RWPE2 (cell line): ENCODE measurements at regions not wholly inside any gene's neighbourhood (a gene's known extent, or its start where the extent isn't known, plus 50 kb on each side); places are given as distances from the start of the nearest gene placed in this dataset.

Experiments used
- ATAC-seq: fragments of 200-7000 bp; cut with Tn5 transposase; 3 replicates; pipeline ENCODE4 v1.9.1; 2021; ENCODE audit warnings: low read depth
- DNase-seq: peaks from one replicate; pipeline ENCODE4 v3.0.0-alpha.2; 2020; ENCODE audit warnings: low spot score
- H3K27ac ChIP-seq: fragments of 450-650 bp; 2 replicates; pipeline ENCODE4 v1.5.1; 2017; ENCODE audit warnings: mild to moderate bottlenecking; ENCODE audit not compliant: poor library complexity, severe bottlenecking
- H3K27me3 ChIP-seq: fragments of 250-450 bp; sonication (Bioruptor Pico); 2 replicates; pipeline ENCODE4 v1.5.1; 2021; ENCODE audit warnings: mild to moderate bottlenecking, moderate library complexity; ENCODE audit not compliant: insufficient read depth, poor library complexity, severe bottlenecking
- H3K36me3 ChIP-seq: fragments of 250-450 bp; sonication (Bioruptor Pico); 2 replicates; pipeline ENCODE4 v1.5.1; 2020; ENCODE audit warnings: low read depth, mild to moderate bottlenecking, moderate library complexity
- H3K4me1 ChIP-seq: fragments of 250-450 bp; sonication (Bioruptor Pico); 2 replicates; pipeline ENCODE4 v1.5.1; 2021; ENCODE audit warnings: mild to moderate bottlenecking, moderate library complexity; ENCODE audit not compliant: insufficient read depth, poor library complexity, severe bottlenecking
- H3K4me3 ChIP-seq: fragments of 250-450 bp; sonication (Bioruptor Pico); 2 replicates; pipeline ENCODE4 v1.5.1; 2021; ENCODE audit warnings: mild to moderate bottlenecking, moderate library complexity; ENCODE audit not compliant: severe bottlenecking
- H3K9me3 ChIP-seq: fragments of 250-450 bp; sonication (Bioruptor Pico); 2 replicates; pipeline ENCODE4 v1.5.1; 2021; ENCODE audit warnings: mild to moderate bottlenecking, moderate library complexity; ENCODE audit not compliant: severe bottlenecking
- TF ChIP-seq, protein P1 (sequence below): fragments of 450-650 bp; IDR thresholded peaks from one replicate; pipeline ENCODE4 v1.5.1; 2017; ENCODE audit warnings: mild to moderate bottlenecking, moderate library complexity; ENCODE audit not compliant: poor library complexity, severe bottlenecking

DNA sequence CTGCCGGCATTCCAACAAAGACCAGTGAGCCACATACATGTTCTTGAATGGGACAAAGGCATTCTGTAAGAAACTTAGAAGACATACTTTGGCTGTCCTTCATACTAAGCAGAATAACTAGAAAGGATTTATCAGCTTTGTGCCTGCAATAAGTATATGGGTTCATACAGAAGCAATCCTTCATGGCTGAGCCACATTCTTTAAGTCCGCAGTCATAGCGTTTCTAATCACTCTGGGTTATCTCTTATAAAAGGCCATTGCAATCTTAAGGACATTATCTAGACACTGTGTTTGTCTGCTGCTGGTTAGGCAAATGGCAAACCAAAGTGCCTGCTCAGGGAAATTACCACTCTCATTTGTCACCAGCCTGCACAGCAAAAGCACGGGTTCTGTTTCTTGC lies 488.4 kb downstream of the ACTR3B start:
- Histone ChIP-seq H3K4me3 (no peak overlapping the region), H3K9me3 (peaks cover 2% of the 10 kb centered on the region), H3K27me3 (no peaks in the 10 kb centered on the region), H3K27ac (no peak overlapping the region), H3K36me3 (no peaks in the 10 kb centered on the region), H3K4me1 (no peaks in the 10 kb centered on the region)
- TF ChIP-seq, protein P1, sequence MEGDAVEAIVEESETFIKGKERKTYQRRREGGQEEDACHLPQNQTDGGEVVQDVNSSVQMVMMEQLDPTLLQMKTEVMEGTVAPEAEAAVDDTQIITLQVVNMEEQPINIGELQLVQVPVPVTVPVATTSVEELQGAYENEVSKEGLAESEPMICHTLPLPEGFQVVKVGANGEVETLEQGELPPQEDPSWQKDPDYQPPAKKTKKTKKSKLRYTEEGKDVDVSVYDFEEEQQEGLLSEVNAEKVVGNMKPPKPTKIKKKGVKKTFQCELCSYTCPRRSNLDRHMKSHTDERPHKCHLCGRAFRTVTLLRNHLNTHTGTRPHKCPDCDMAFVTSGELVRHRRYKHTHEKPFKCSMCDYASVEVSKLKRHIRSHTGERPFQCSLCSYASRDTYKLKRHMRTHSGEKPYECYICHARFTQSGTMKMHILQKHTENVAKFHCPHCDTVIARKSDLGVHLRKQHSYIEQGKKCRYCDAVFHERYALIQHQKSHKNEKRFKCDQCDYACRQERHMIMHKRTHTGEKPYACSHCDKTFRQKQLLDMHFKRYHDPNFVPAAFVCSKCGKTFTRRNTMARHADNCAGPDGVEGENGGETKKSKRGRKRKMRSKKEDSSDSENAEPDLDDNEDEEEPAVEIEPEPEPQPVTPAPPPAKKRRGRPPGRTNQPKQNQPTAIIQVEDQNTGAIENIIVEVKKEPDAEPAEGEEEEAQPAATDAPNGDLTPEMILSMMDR, result no peak
- no peak for ATAC-seq
- DNase-seq, result no peak

DNA sequence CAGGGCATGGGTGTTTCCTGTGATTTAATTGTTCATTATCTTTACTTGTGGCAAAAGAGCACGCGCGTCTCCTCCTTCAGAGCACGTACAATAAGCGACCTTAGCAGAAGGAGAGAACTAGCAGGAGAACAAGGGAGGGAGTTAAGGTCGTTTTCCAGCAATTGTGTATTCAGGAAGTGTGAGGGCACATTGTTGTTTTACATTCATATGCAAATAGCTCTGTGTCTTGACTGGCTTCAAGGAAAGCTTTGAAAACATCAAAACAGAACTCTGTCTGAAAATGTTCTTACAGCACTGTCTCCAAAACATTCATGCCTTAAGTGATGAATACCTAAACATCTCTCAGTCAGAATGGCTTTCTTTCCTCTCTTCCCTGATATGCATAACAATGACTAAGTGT lies 499.1 kb downstream of the ACTR3B start:
- TF ChIP-seq, protein P1, result no peak
- Histone ChIP-seq H3K9me3 (no peaks in the 10 kb centered on the region), H3K27me3 (no peaks in the 10 kb centered on the region), H3K4me1 (no peaks in the 10 kb centered on the region), H3K36me3 (no peaks in the 10 kb centered on the region), H3K4me3 (no peak overlapping the region), H3K27ac (no peak overlapping the region)
- ATAC-seq (no peak), DNase-seq (no peak)

DNA sequence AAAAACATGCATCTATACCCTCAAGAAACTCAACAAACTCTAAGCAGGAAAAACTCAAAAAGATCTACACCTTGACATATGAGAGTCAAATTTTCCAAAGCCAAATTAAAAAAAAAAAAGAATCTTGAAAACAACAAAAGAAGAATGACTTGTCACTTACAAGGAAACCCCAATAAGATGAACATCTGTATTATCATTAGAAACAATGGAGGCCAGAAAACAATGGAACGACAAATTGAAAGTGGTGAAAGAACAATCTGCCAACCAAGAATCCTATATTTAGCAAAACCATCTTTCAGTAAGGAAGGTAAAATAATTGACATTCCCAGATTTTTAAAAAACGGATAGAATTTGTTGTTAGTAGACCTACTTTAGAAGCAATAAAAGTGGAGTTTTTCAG lies 516.8 kb downstream of the ACTR3B start:
- Histone ChIP-seq H3K9me3 (peaks cover 2% of the 10 kb centered on the region), H3K4me3 (no peak overlapping the region), H3K36me3 (no peaks in the 10 kb centered on the region), H3K27me3 (no peaks in the 10 kb centered on the region), H3K4me1 (no peaks in the 10 kb centered on the region), H3K27ac (no peak overlapping the region)
- DNase-seq (no peak), ATAC-seq (no peak)
- TF ChIP-seq, protein P1, result no peak

DNA sequence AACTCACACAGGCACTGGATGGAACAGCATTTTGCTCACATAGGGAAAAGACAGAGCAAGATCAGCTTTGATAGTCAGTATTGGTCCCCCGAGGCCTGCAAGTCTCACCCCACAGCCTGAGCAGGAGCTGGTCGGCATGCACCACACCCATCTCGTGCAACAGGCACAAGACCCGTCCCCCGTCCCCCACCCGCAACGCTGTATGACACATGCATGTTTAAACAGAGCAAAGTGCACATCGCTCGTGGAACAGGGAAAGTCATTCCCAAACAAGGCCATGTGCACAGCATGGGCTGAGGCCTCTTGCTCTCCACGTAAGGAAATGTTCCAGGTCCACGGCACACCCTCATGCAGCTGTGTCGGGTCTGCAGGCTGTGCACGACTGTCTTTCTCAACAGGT lies 527.2 kb downstream of the ACTR3B start:
- Histone ChIP-seq H3K9me3 (no peaks in the 10 kb centered on the region), H3K4me3 (no peak overlapping the region), H3K27ac (no peak overlapping the region), H3K4me1 (no peaks in the 10 kb centered on the region), H3K27me3 (no peaks in the 10 kb centered on the region), H3K36me3 (no peaks in the 10 kb centered on the region)
- DNase-seq (no peak), ATAC-seq (no peak)
- TF ChIP-seq, protein P1, result no peak

DNA sequence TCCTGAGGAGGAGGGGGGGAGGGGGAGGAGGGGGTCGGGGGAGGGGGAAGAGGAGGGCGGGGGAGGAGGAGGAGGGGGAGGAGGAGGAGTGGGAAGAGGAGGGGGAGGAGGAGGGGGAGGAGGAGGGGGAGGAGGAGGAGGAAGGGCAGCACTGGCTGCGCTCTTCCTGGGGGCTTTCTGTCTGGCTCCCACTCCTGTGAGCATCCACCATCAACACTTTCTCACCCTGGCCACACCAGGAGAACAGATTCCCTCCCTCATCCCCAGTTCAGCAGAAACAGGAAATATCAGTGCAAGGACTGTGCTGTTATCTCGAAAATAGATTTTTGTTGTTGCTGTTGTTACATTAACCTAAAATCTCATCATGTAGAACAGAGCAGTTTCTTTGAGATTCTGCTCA lies 530.5 kb downstream of the ACTR3B start:
- no peaks in the 10 kb centered on the region for H3K9me3 ChIP-seq
- no peak for ATAC-seq
- H3K4me1 ChIP-seq, result no peaks in the 10 kb centered on the region
- no peaks in the 10 kb centered on the region for H3K36me3 ChIP-seq
- no peaks in the 10 kb centered on the region for H3K27me3 ChIP-seq
- TF ChIP-seq, protein P1, result no peak
- no peak overlapping the region for H3K4me3 ChIP-seq
- no peak for DNase-seq
- no peak overlapping the region for H3K27ac ChIP-seq
